NCI-H82 (cell line): ENCODE measurements at regions not wholly inside any gene's neighbourhood (a gene's known extent, or its start where the extent isn't known, plus 50 kb on each side); places are given as distances from the start of the nearest gene placed in this dataset.

Experiments
- DNase-seq: peaks from one replicate; lab custom pipeline; 2025; lab: John Stamatoyannopoulos, UW

DNA sequence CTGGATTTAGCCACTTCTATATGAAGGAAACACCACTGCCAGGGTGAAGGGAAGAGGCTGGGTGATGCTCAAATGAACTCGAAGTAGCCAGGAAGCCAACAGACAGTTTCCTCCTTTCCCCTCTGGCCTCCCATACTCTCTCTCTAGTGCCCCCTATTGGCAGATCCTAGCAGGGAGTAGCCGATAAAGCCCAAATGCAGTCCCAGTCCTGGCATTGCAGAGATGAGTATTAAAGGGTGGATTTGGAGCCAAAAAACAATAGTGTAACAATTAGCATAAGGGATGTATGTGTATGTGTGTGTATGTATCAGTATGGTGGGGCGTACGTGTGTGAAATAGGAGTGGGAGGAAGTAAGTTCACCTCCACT lies 213.8 kb upstream of the LDB2 start:
- peak; percentile 28 for DNase-seq

DNA sequence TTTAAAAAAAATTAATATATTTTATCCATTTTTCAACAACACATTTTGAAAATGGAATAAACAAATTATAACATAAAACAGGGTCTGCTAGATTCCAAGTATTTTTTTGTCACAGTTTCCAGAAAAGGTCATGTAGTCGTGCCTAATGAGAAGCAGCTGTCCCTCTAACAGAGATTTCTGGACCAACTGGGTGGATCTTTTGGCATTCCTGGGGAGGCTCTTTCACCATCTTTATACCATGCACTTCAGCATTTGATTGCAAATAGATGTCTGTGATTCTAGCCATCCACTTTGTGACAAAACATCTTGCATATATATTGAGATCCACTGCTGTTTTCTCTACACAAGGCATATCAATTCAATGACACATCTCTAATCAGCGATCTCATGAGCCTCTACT lies 210.7 kb upstream of the LDB2 start:
- DNase-seq: no peak

- DNase-seq: no peak
Measured at GRCh38 chr4:17103231-17103630, 204.8 kb upstream of the LDB2 start.

GRCh38 chr4:17098996-17099395 lies 200.6 kb upstream of the LDB2 start:
- DNase-seq: no peak

DNA sequence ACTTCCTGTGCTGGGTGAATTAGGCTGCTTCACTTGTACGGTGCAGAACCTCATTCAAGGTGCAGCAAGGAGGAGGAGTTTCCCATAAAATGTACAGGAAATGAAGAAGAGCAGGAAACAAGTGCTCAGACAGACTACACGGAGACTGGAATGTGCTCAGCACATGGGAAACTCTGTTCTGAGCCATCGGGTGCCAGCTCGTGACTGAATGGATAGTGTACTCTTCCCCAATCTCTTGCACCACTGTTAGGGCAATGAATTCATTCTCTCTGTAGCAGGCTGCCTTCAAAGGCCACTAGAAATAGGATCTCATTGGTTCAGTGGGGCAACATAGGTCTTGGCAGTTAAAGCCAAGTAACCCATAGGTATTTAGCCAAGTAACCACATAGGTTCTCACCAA lies 200.0 kb upstream of the LDB2 start:
- no peak for DNase-seq

DNA sequence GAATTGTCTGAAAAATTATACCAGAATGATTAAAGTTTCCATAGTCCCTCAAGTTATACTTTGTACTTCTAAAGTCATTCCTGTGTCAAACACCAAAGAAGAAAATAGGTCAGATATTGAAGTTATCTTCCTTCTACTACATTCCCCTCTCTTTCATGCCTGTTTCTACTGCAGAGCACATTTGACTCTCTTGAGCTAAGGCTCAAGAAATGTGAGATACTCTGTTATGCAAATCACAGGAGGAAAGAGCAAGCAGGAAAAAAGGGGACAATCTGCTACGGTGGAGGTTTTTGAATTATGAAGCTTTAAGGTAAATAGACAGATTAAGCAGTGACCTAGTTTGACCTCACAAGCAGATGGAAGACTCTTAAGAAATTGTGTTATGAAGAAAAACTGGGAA lies 198.9 kb upstream of the LDB2 start:
- no peak for DNase-seq

- DNase-seq: no peak
Measured at GRCh38 chr4:17096692-17097091, 198.2 kb upstream of the LDB2 start.

- no peak for DNase-seq
Measured at GRCh38 chr4:17095771-17096170, 197.3 kb upstream of the LDB2 start.

- no peak for DNase-seq
Measured at GRCh38 chr4:17094876-17095210, 196.4 kb upstream of the LDB2 start.

DNA sequence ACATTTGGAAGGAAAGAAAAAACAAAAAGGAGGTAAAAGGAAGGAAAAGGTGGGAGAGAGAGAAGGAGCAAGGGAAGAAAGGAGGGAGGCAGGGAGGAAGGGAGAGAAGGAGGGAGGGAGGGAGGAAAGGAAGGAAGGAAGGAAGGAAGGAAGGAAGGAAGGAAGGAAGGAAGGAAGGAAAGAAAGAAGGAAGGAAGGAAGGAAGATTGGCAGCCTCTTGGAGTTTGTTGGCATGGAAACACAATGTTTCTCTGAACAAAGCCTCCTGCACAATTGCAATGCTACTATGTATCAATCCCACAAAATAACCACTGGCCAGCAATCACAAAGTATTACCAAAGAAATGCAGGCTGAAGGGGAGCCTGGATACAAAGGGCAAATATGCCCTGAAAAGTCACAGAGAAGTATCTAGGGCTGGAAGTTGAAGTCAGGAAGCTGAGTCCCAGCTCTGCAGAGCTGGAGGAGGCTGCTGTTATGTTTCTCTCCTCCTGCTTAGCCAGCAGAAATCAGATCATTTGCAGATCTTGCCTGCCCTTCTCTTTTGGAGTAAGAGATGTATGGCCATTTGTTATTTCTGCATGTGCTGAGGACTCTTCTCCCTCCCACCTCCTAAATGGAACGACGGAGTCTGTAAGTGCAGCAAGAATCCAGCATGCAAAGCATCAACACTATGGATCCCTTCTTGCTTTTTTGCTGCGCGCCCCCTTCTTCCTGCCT lies 195.9 kb upstream of the LDB2 start:
- DNase-seq: no peak

- no peak for DNase-seq
Measured at GRCh38 chr4:17093481-17093880, 195.0 kb upstream of the LDB2 start.

DNA sequence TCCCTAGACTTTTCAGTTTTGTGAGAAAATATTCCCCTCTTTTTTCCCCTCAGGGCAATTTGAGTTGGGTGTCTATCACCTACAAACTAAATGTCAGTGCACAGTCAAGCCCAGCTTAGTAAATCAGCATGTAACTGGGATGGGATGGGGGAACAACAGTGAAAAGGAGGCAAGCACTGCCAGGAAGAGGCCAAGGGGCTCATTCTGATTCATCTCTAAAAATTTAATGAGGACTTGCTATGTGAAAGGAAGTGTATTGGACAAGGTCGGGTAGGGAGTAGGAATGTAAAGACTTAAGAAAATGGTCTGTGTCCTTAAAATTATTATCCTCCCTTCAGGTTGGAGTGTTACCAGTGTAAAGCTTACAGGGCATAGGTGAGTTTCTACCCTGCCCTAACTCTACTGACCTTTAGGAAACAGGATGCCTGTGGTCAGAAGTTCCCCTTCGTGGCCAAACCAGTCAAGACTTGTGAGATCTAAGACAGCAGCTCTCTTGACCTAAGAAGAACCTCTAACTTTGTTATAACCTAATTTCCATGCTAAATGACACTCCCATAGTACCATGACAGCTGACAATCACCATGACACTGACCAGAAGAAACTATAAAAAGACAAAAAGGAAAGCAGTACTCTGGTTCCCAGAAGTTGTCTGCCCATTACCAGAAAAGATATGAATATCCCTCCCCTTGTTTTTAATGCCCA lies 194.4 kb upstream of the LDB2 start:
- no peak for DNase-seq

- no peak for DNase-seq
Measured at GRCh38 chr4:17091104-17091503, 192.7 kb upstream of the LDB2 start.

DNA sequence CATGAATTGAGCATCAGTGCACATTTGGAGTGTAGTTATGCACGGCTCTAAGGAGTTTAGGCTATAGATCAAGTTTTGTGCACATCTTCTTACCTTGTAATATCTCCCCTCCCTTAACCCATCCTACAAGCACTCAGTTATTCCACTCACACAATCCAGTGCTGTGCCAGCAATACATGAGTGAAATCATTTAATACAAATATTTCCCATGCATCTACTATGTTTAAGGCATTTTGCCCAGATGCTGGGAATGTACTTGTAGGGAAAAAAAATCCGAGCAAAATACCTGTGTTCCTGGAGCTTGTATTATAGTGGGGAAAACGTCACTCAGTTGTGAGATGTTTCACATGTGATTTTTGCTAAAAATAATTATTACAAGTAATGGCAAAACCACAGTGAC lies 191.6 kb upstream of the LDB2 start:
- no peak for DNase-seq

- no peak for DNase-seq
Measured at GRCh38 chr4:17085416-17085815, 187.0 kb upstream of the LDB2 start.

GRCh38 chr4:17082186-17082585 lies 183.7 kb upstream of the LDB2 start:
- no peak for DNase-seq

GRCh38 chr4:17081179-17081578 lies 182.7 kb upstream of the LDB2 start:
- DNase-seq: no peak

- DNase-seq: no peak
Measured at GRCh38 chr4:17077105-17077504, 178.7 kb upstream of the LDB2 start.

- DNase-seq: no peak
Measured at GRCh38 chr4:17072483-17072882, 174.0 kb upstream of the LDB2 start.

- DNase-seq: no peak
Measured at GRCh38 chr4:17068891-17069290, 170.4 kb upstream of the LDB2 start.

DNA sequence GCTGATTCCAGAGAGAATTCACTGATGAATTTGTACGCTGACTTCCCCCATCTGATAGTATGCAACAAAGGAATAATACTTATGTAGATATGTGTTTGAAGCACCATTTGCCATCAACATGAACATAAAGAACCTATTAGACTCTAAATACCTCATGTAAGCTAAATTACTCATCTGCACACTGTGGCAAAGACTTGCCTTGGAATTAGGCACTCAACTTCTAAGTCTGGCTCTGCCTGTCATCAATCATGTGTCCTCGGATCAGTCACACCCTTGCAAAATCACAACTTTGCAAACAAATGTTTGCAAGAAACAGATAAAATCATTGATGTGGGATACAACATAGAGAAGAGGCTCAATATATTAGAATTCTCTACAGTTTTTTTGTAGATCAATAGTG lies 169.9 kb upstream of the LDB2 start:
- no peak for DNase-seq

DNA sequence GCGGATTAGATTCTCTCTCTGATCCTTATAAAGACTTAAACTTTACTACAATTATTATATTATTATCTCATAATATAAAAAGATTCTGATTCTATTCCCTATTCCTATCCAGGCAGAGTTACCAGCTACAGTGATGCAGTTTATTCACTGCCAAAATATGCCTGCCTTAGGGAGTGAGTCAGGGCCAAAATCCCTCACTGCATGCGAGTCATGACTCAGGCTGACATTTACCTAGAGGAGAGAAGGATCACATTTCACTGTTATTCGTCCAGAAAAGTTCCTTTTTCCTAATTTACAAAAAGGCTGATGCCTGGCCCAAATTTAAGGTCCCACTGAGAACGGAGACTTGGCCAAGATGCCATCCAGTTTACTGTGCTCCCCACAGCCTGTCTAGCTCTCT lies 168.5 kb upstream of the LDB2 start:
- no peak for DNase-seq

- no peak for DNase-seq
Measured at GRCh38 chr4:17066236-17066635, 167.8 kb upstream of the LDB2 start.

- DNase-seq: no peak
Measured at GRCh38 chr4:17065821-17066220, 167.4 kb upstream of the LDB2 start.
